NB4 (cell line): ENCODE measurements at regions not wholly inside any gene's neighbourhood (a gene's known extent, or its start where the extent isn't known, plus 50 kb on each side); places are given as distances from the start of the nearest gene placed in this dataset.

ENCODE experiments used
- DNase-seq: peaks from one replicate; pipeline ENCODE4 v3.0.0; 2010; ENCODE audit warnings: low read depth
- H3K4me3 ChIP-seq: one replicate; pipeline ENCODE4 v1.5.1; 2011; ENCODE audit warnings: mild to moderate bottlenecking, low read depth, low read length, moderate library complexity
- CTCF ChIP-seq: IDR thresholded peaks from one replicate; pipeline ENCODE4 v1.5.1; 2012; ENCODE audit warnings: low read depth, low read length
- MAX ChIP-seq: IDR thresholded peaks from 2 replicates; pipeline ENCODE4 v1.6.1; 2011; ENCODE audit warnings: low read depth, low read length
- MYC ChIP-seq: IDR thresholded peaks from 2 replicates; pipeline ENCODE4 v1.6.1; 2011; ENCODE audit warnings: low read depth, low read length
- POLR2A ChIP-seq: IDR thresholded peaks from 2 replicates; pipeline ENCODE4 v1.6.1; 2011; ENCODE audit warnings: mild to moderate bottlenecking; ENCODE audit not compliant: insufficient read length; ENCODE audit errors: extremely low read depth

- DNase-seq: no peak
- TF ChIP-seq POLR2A: no peak
- no peak for TF ChIP-seq CTCF
- TF ChIP-seq MAX: no peak
- no peak for TF ChIP-seq MYC
Observed at GRCh38 chr3:187586226-187586625, 84.0 kb downstream of the SST start.

GRCh38 chr3:187572441-187572840 lies 97.8 kb downstream of the SST start:
- no peak for TF ChIP-seq CTCF
- no peak for TF ChIP-seq MAX
- no peak for TF ChIP-seq POLR2A
- TF ChIP-seq MYC: no peak
- no peak overlapping the region for H3K4me3 ChIP-seq
- no peak for DNase-seq

More at GRCh38 chr3:187586226-187586625, 84.0 kb downstream of the SST start:
- H3K4me3 ChIP-seq: no peak overlapping the region

GRCh38 chr3:187571701-187572100 lies 98.5 kb downstream of the SST start:
- no peak for DNase-seq
- no peak overlapping the region for H3K4me3 ChIP-seq
- TF ChIP-seq MAX (no peak), MYC (no peak), CTCF (no peak), POLR2A (no peak)

GRCh38 chr3:187570776-187571175 lies 99.4 kb downstream of the SST start:
- DNase-seq: no peak
- no peak for TF ChIP-seq MAX
- no peak for TF ChIP-seq MYC
- no peak for TF ChIP-seq CTCF
- TF ChIP-seq POLR2A: no peak
- no peak overlapping the region for H3K4me3 ChIP-seq

- no peak for DNase-seq
Observed at GRCh38 chr3:187568171-187568570, 102.0 kb downstream of the SST start.

More at GRCh38 chr3:187568171-187568570, 102.0 kb downstream of the SST start:
- TF ChIP-seq POLR2A (no peak), MAX (no peak), CTCF (no peak), MYC (no peak)
- no peak overlapping the region for H3K4me3 ChIP-seq
